ENCODE measurements at regions not wholly inside any gene's neighbourhood (a gene's known extent, or its start where the extent isn't known, plus 50 kb on each side); places are given as distances from the start of the nearest gene placed in this dataset.

DNA sequence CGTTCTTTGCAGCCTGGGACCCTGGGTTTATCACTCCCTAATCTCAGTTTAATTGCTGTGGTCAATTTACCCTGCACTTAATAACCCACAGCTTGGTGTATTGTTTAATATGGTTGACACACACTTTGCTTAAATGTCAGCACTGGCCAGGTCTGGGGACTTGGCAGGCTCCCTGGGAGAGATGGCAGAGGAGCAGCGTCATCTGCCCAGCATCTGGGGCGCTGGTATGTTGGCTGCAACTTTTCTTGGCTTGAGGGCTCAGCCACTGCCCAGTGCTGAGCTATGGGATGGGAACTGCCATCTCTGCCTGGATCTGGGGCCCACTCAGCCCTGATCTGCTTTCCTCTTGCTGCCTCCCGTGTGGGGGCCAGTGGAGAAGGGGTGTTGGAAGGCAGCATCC, 115.7 kb upstream of the IRX3 start:
- Histone ChIP-seq H4K8ac (ENCODE audit: low read depth, low read length) (no peak overlapping the region), H2BK12ac (ENCODE audit: low read length) (no peak overlapping the region), H3K79me1 (ENCODE audit: low read length) (no peaks in the 10 kb centered on the region), H3K4me2 (ENCODE audit: low read length) (no peak overlapping the region), H3K4me3 (ENCODE audit: low read depth, low read length) (no peak overlapping the region), H3K27me3 (ENCODE audit: insufficient read depth, low read length) (no peaks in the 10 kb centered on the region), H3K14ac (ENCODE audit: low read length) (no peak overlapping the region), H4K91ac (ENCODE audit: low read depth, low read length) (no peak overlapping the region), H3K9ac (ENCODE audit: low read length) (no peak overlapping the region), H3K79me2 (ENCODE audit: control insufficient read depth, insufficient read depth, low read length, poor library complexity) (no peaks in the 10 kb centered on the region), H3K4me1 (ENCODE audit: control insufficient read depth in 1 of 2, insufficient read depth in 2 of 2, low read length in 2 of 2) (peaks cover 0 to 6% of the 10 kb centered on the region in 2 experiments), H2BK5ac (ENCODE audit: low read depth, low read length, poor library complexity) (no peak overlapping the region), H4K12ac (ENCODE audit: low read depth, low read length) (no peak overlapping the region), H2AFZ (ENCODE audit: insufficient read depth, low read length, poor library complexity) (no peak overlapping the region), H3K9me3 (ENCODE audit: insufficient read depth, low read depth, low read length) (no peaks in the 10 kb centered on the region), H3K27ac (ENCODE audit: low read depth, low read length) (no peak overlapping the region), H2BK120ac (ENCODE audit: insufficient read depth, low read length, poor library complexity) (no peak overlapping the region), H3K4ac (ENCODE audit: low read depth, low read length) (no peak overlapping the region), H3K36me3 (ENCODE audit: control insufficient read depth in 1 of 2, insufficient read depth in 2 of 2, low read length in 2 of 2) (no peaks in the 10 kb centered on the region), H3K18ac (ENCODE audit: low read length) (no peak overlapping the region), H2AK5ac (ENCODE audit: low read length) (no peak overlapping the region), H3K23ac (ENCODE audit: low read length) (no peak overlapping the region)
- WGBS (ENCODE audit: extremely low coverage, insufficient coverage, insufficient read length) = no CpG with 5 or more reads among the region's 4 CpGs
- DNase-seq = no peak

DNA sequence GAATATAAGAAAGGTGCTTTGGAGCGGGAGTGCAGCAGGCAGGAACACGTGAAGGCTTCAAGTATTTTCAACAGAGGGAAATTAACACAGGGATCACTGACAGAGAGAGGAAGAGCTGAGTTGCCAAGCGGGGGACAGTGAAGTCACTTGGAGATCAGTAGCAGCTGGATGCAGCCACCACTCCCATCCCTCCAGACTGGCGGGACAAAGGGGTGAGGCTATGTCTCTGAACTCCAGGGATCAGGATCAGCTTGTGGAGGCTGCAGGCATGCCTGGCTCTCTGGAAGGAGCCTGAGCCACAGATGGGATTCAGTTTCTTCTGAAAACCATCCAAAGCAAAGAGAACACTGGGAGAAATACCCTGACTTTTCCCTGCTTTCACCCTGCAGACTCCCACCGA, 113.7 kb upstream of the IRX3 start:
- no peak overlapping the region for H2BK120ac ChIP-seq (ENCODE audit: insufficient read depth, low read length, poor library complexity)
- H3K4me1 ChIP-seq (ENCODE audit: control insufficient read depth in 1 of 2, insufficient read depth in 2 of 2, low read length in 2 of 2) = peaks cover 0 to 6% of the 10 kb centered on the region in 2 experiments
- H3K79me2 ChIP-seq (ENCODE audit: control insufficient read depth, insufficient read depth, low read length, poor library complexity) = no peaks in the 10 kb centered on the region
- no peak overlapping the region for H2BK5ac ChIP-seq (ENCODE audit: low read depth, low read length, poor library complexity)
- H4K12ac ChIP-seq (ENCODE audit: low read depth, low read length) = no peak overlapping the region
- H3K36me3 ChIP-seq (ENCODE audit: control insufficient read depth in 1 of 2, insufficient read depth in 2 of 2, low read length in 2 of 2) = no peaks in the 10 kb centered on the region
- no peak overlapping the region for H3K4ac ChIP-seq (ENCODE audit: low read depth, low read length)
- no peaks in the 10 kb centered on the region for H3K27me3 ChIP-seq (ENCODE audit: insufficient read depth, low read length)
- H3K79me1 ChIP-seq (ENCODE audit: low read length) = no peaks in the 10 kb centered on the region
- no peak overlapping the region for H3K27ac ChIP-seq (ENCODE audit: low read depth, low read length)
- H4K8ac ChIP-seq (ENCODE audit: low read depth, low read length) = no peak overlapping the region
- H4K91ac ChIP-seq (ENCODE audit: low read depth, low read length) = no peak overlapping the region
- H3K9me3 ChIP-seq (ENCODE audit: insufficient read depth, low read depth, low read length) = no peaks in the 10 kb centered on the region
- no peak overlapping the region for H3K4me3 ChIP-seq (ENCODE audit: low read depth, low read length)
- H3K4me2 ChIP-seq (ENCODE audit: low read length) = no peak overlapping the region
- no peak overlapping the region for H3K14ac ChIP-seq (ENCODE audit: low read length)
- no peak overlapping the region for H3K23ac ChIP-seq (ENCODE audit: low read length)
- no peak overlapping the region for H2AFZ ChIP-seq (ENCODE audit: insufficient read depth, low read length, poor library complexity)
- WGBS (ENCODE audit: extremely low coverage, insufficient coverage, insufficient read length) = no CpG with 5 or more reads among the region's 5 CpGs
- H2AK5ac ChIP-seq (ENCODE audit: low read length) = no peak overlapping the region
- H3K9ac ChIP-seq (ENCODE audit: low read length) = no peak overlapping the region
- DNase-seq = no peak
- H3K18ac ChIP-seq (ENCODE audit: low read length) = no peak overlapping the region
- no peak overlapping the region for H2BK12ac ChIP-seq (ENCODE audit: low read length)

DNA sequence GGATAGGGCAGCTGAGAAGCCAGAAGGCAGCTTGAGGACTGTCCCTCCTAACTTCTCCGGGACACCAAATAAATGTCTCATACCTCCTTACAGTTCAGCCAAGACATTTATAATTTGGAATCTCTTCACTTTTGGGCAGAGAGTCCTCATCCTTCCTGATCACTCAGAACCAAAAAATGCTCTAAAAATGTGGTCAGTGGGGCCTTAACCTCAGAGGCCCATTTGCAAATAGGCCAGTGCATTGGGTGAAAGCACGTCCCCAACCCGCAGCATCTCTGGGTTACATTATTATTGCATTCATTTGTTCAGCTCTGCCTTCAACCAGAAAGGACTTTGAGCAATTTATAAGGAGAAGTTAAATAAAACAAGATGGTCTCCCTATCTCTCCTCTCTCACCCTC, 112.4 kb upstream of the IRX3 start:
- no peak overlapping the region for H3K4ac ChIP-seq (ENCODE audit: low read depth, low read length)
- no peak overlapping the region for H2AK5ac ChIP-seq (ENCODE audit: low read length)
- no peak overlapping the region for H3K23ac ChIP-seq (ENCODE audit: low read length)
- H2BK120ac ChIP-seq (ENCODE audit: insufficient read depth, low read length, poor library complexity) = no peak overlapping the region
- H4K91ac ChIP-seq (ENCODE audit: low read depth, low read length) = no peak overlapping the region
- no peak overlapping the region for H2AFZ ChIP-seq (ENCODE audit: insufficient read depth, low read length, poor library complexity)
- H3K18ac ChIP-seq (ENCODE audit: low read length) = no peak overlapping the region
- H3K9me3 ChIP-seq (ENCODE audit: insufficient read depth, low read depth, low read length) = no peaks in the 10 kb centered on the region
- H3K14ac ChIP-seq (ENCODE audit: low read length) = no peak overlapping the region
- no peaks in the 10 kb centered on the region for H3K79me1 ChIP-seq (ENCODE audit: low read length)
- H3K27me3 ChIP-seq (ENCODE audit: insufficient read depth, low read length) = no peaks in the 10 kb centered on the region
- no peak overlapping the region for H4K8ac ChIP-seq (ENCODE audit: low read depth, low read length)
- WGBS (ENCODE audit: extremely low coverage, insufficient coverage, insufficient read length) = no CpG with 5 or more reads among the region's 3 CpGs
- H3K36me3 ChIP-seq (ENCODE audit: control insufficient read depth in 1 of 2, insufficient read depth in 2 of 2, low read length in 2 of 2) = no peaks in the 10 kb centered on the region
- no peak for DNase-seq
- no peak overlapping the region for H3K27ac ChIP-seq (ENCODE audit: low read depth, low read length)
- H2BK5ac ChIP-seq (ENCODE audit: low read depth, low read length, poor library complexity) = no peak overlapping the region
- no peak overlapping the region for H3K4me3 ChIP-seq (ENCODE audit: low read depth, low read length)
- no peaks in the 10 kb centered on the region for H3K79me2 ChIP-seq (ENCODE audit: control insufficient read depth, insufficient read depth, low read length, poor library complexity)
- H3K9ac ChIP-seq (ENCODE audit: low read length) = no peak overlapping the region
- peaks cover 0 to 6% of the 10 kb centered on the region in 2 experiments for H3K4me1 ChIP-seq (ENCODE audit: control insufficient read depth in 1 of 2, insufficient read depth in 2 of 2, low read length in 2 of 2)
- no peak overlapping the region for H3K4me2 ChIP-seq (ENCODE audit: low read length)
- no peak overlapping the region for H2BK12ac ChIP-seq (ENCODE audit: low read length)
- no peak overlapping the region for H4K12ac ChIP-seq (ENCODE audit: low read depth, low read length)

DNA sequence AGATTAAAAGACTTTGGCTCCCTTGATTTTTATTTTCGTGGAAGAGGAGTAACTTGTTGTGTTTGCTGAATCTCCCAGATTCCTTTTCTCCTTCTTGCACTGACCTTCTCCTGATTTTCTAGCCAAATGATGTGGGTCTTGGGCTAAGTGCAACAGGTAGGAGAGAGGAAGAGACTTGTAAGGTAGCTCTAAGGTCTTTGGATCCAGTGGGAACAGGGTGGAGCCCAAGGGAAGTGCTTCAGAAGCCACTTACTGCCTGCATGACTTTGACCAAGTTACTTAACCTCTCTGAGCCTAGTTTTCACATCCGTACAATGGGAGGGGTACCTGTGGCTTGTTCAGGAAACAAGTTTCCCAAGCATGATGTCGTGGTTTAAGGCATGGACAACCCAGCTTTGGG, 111.3 kb upstream of the IRX3 start:
- H3K9me3 ChIP-seq (ENCODE audit: insufficient read depth, low read depth, low read length) = no peaks in the 10 kb centered on the region
- WGBS (ENCODE audit: extremely low coverage, insufficient coverage, insufficient read length) = no CpG with 5 or more reads among the region's 3 CpGs
- H3K27ac ChIP-seq (ENCODE audit: low read depth, low read length) = no peak overlapping the region
- H4K8ac ChIP-seq (ENCODE audit: low read depth, low read length) = no peak overlapping the region
- H3K79me1 ChIP-seq (ENCODE audit: low read length) = no peaks in the 10 kb centered on the region
- no peak for DNase-seq
- no peaks in the 10 kb centered on the region for H3K4me1 ChIP-seq (ENCODE audit: control insufficient read depth in 1 of 2, insufficient read depth in 2 of 2, low read length in 2 of 2)
- H3K4me2 ChIP-seq (ENCODE audit: low read length) = no peak overlapping the region
- no peak overlapping the region for H3K4ac ChIP-seq (ENCODE audit: low read depth, low read length)
- no peak overlapping the region for H3K14ac ChIP-seq (ENCODE audit: low read length)
- no peak overlapping the region for H4K12ac ChIP-seq (ENCODE audit: low read depth, low read length)
- no peak overlapping the region for H3K23ac ChIP-seq (ENCODE audit: low read length)
- no peak overlapping the region for H3K9ac ChIP-seq (ENCODE audit: low read length)
- no peak overlapping the region for H2AFZ ChIP-seq (ENCODE audit: insufficient read depth, low read length, poor library complexity)
- no peak overlapping the region for H2BK5ac ChIP-seq (ENCODE audit: low read depth, low read length, poor library complexity)
- H3K18ac ChIP-seq (ENCODE audit: low read length) = no peak overlapping the region
- no peak overlapping the region for H3K4me3 ChIP-seq (ENCODE audit: low read depth, low read length)
- H2BK120ac ChIP-seq (ENCODE audit: insufficient read depth, low read length, poor library complexity) = no peak overlapping the region
- H4K91ac ChIP-seq (ENCODE audit: low read depth, low read length) = no peak overlapping the region
- no peaks in the 10 kb centered on the region for H3K36me3 ChIP-seq (ENCODE audit: control insufficient read depth in 1 of 2, insufficient read depth in 2 of 2, low read length in 2 of 2)
- no peaks in the 10 kb centered on the region for H3K79me2 ChIP-seq (ENCODE audit: control insufficient read depth, insufficient read depth, low read length, poor library complexity)
- no peak overlapping the region for H2AK5ac ChIP-seq (ENCODE audit: low read length)
- H2BK12ac ChIP-seq (ENCODE audit: low read length) = no peak overlapping the region
- H3K27me3 ChIP-seq (ENCODE audit: insufficient read depth, low read length) = no peaks in the 10 kb centered on the region

Measured in trophoblast cell (in vitro differentiated cells and primary cell).